OCI-LY1 (cell line): ENCODE measurements at regions not wholly inside any gene's neighbourhood (a gene's known extent, or its start where the extent isn't known, plus 50 kb on each side); places are given as distances from the start of the nearest gene placed in this dataset.

ENCODE experiments used
- EZH2 ChIP-seq: fragments of 200-600 bp; sonication (generic), shearing (Covaris generic); IDR thresholded peaks from 2 replicates; pipeline ENCODE4 v1.8.0; 2017; ENCODE audit warnings: borderline replicate concordance, mixed run types, mild to moderate bottlenecking, antibody characterized with exemption, low read length, moderate library complexity, mixed read lengths
- TF ChIP-seq, protein P1 (sequence below): fragments of 200-600 bp; sonication (generic), shearing (Covaris generic); IDR thresholded peaks from 2 replicates; pipeline ENCODE4 v1.5.1; 2017; ENCODE audit warnings: mild to moderate bottlenecking, antibody characterized with exemption, low read length, moderate library complexity, mixed read lengths

DNA sequence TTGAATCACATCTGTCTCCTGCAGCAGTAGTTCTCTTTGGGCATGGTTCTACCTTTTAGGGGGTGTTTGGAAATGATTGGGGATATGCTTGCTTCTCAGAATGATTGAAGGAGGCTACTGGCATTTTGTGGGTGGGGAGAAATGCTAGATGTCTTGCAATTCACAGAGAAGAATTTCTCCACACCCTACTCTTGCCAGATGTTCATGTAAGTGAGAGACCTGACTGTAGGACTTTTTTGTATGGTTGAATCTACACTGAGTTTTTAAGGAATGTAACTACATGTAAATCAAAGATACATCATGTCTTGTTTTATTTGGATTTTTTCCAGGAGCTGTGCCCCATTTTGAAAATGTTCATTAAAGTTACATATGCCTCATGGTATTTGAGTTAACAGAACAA is 311.9 kb downstream of the PRDM2 start:
- TF ChIP-seq, protein P1, sequence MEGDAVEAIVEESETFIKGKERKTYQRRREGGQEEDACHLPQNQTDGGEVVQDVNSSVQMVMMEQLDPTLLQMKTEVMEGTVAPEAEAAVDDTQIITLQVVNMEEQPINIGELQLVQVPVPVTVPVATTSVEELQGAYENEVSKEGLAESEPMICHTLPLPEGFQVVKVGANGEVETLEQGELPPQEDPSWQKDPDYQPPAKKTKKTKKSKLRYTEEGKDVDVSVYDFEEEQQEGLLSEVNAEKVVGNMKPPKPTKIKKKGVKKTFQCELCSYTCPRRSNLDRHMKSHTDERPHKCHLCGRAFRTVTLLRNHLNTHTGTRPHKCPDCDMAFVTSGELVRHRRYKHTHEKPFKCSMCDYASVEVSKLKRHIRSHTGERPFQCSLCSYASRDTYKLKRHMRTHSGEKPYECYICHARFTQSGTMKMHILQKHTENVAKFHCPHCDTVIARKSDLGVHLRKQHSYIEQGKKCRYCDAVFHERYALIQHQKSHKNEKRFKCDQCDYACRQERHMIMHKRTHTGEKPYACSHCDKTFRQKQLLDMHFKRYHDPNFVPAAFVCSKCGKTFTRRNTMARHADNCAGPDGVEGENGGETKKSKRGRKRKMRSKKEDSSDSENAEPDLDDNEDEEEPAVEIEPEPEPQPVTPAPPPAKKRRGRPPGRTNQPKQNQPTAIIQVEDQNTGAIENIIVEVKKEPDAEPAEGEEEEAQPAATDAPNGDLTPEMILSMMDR, result no peak
- no peak for TF ChIP-seq EZH2
